ENCODE measurements at regions not wholly inside any gene's neighbourhood (a gene's known extent, or its start where the extent isn't known, plus 50 kb on each side); places are given as distances from the start of the nearest gene placed in this dataset.

DNA sequence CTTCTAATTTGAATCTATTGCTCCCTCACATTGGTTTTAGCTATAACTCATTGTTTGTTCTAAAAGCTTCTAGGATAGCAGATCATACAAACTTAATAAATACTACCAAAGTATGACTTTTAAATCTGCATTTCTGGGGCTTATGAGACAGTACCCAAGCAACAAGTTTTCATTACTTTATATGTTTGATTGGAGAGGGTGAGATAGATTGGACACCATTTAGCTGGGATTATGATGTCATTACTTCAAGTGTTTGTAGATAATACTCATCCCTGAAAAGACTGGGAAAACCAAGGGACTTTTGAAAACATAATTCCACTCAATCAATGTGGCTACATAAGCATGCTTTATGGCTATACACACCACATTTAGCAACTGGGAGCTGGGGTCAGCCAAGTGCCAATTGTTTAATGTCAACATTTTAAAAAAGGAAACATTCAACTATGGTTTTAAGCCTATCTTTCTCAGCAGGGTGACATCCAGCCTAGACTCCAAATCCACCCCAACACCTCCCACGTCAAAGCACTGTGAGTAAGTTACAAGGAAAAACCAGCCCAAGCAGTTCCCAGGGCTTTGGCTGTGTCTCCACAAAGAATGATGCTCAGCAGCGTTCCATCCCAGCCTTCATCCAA, 119.9 kb downstream of the ETAA1 start:
- Histone ChIP-seq H3K9me3 (ENCODE audit: low read length) (no peaks in the 10 kb centered on the region), H3F3A (ENCODE audit: insufficient read depth, low read length, poor library complexity, severe bottlenecking) (no peaks in the 10 kb centered on the region), H3K4me2 (ENCODE audit: low read length) (no peak overlapping the region), H3K27ac (ENCODE audit: low read length) (no peak overlapping the region), H3K9me2 (ENCODE audit: insufficient read depth, low read length) (no peaks in the 10 kb centered on the region), H2AFZ (ENCODE audit: low read depth, low read length) (no peak overlapping the region), H3K27me3 (ENCODE audit: insufficient read depth, low read depth, low read length) (no peaks in the 10 kb centered on the region), H4K20me1 (ENCODE audit: insufficient read depth) (no peaks in the 10 kb centered on the region), H3K79me2 (replicated peaks; ENCODE audit: insufficient read depth, low read length) (no peaks in the 10 kb centered on the region), H3K9ac (ENCODE audit: low read length) (no peak overlapping the region), H3K4me3 (ENCODE audit: low read length) (no peak overlapping the region), H3K36me3 (ENCODE audit: insufficient read depth, low read length) (no peaks in the 10 kb centered on the region)
- TF ChIP-seq POLR2AphosphoS5 (IDR thresholded peaks at IDR 0.05) (no peak), EP300 (conservative IDR thresholded peaks at IDR 0.05; ENCODE audit: poor library complexity, severe bottlenecking) (no peak), MXI1 (conservative IDR thresholded peaks at IDR 0.05; ENCODE audit: poor library complexity, severe bottlenecking) (no peak), SMC3 (conservative IDR thresholded peaks at IDR 0.05; ENCODE audit: poor library complexity) (no peak), RAD21 (conservative IDR thresholded peaks at IDR 0.05) (no peak), TAF1 (IDR thresholded peaks at IDR 0.05; ENCODE audit: low read depth) (no peak), EZH2 (IDR thresholded peaks at IDR 0.05; ENCODE audit: borderline replicate concordance, insufficient read depth, low read length, poor library complexity, severe bottlenecking) (no peak)
- TF ChIP-seq, protein P1, sequence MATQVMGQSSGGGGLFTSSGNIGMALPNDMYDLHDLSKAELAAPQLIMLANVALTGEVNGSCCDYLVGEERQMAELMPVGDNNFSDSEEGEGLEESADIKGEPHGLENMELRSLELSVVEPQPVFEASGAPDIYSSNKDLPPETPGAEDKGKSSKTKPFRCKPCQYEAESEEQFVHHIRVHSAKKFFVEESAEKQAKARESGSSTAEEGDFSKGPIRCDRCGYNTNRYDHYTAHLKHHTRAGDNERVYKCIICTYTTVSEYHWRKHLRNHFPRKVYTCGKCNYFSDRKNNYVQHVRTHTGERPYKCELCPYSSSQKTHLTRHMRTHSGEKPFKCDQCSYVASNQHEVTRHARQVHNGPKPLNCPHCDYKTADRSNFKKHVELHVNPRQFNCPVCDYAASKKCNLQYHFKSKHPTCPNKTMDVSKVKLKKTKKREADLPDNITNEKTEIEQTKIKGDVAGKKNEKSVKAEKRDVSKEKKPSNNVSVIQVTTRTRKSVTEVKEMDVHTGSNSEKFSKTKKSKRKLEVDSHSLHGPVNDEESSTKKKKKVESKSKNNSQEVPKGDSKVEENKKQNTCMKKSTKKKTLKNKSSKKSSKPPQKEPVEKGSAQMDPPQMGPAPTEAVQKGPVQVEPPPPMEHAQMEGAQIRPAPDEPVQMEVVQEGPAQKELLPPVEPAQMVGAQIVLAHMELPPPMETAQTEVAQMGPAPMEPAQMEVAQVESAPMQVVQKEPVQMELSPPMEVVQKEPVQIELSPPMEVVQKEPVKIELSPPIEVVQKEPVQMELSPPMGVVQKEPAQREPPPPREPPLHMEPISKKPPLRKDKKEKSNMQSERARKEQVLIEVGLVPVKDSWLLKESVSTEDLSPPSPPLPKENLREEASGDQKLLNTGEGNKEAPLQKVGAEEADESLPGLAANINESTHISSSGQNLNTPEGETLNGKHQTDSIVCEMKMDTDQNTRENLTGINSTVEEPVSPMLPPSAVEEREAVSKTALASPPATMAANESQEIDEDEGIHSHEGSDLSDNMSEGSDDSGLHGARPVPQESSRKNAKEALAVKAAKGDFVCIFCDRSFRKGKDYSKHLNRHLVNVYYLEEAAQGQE (IDR thresholded peaks at IDR 0.05; ENCODE audit: borderline replicate concordance): no peak
- TF ChIP-seq, protein P2, sequence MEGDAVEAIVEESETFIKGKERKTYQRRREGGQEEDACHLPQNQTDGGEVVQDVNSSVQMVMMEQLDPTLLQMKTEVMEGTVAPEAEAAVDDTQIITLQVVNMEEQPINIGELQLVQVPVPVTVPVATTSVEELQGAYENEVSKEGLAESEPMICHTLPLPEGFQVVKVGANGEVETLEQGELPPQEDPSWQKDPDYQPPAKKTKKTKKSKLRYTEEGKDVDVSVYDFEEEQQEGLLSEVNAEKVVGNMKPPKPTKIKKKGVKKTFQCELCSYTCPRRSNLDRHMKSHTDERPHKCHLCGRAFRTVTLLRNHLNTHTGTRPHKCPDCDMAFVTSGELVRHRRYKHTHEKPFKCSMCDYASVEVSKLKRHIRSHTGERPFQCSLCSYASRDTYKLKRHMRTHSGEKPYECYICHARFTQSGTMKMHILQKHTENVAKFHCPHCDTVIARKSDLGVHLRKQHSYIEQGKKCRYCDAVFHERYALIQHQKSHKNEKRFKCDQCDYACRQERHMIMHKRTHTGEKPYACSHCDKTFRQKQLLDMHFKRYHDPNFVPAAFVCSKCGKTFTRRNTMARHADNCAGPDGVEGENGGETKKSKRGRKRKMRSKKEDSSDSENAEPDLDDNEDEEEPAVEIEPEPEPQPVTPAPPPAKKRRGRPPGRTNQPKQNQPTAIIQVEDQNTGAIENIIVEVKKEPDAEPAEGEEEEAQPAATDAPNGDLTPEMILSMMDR (IDR thresholded peaks at IDR 0.05; ENCODE audit: poor library complexity, severe bottlenecking): no peak

DNA sequence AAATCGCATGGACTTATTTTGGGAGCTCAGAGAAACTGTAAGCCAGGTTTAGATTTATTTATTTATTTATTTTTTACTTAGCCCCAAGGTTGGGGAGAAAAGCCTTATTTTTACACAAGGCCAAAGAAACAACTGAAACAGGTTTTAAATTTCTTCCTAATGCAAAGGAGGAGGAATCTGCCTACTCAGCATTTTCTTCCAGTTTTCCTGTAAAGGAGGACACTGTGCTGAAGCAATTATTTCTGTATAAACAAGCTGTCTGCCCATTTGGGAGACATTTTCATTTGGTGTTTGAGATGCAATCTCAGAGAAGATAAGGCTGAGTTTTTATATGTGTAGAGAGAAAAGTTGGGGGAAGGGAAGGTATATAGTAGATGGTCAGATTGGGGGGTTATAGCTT, 125.0 kb downstream of the ETAA1 start:
- Histone ChIP-seq H3K27me3 (ENCODE audit: insufficient read depth, low read depth, low read length) (no peaks in the 10 kb centered on the region), H3K79me2 (replicated peaks; ENCODE audit: insufficient read depth, low read length) (no peaks in the 10 kb centered on the region), H2AFZ (ENCODE audit: low read depth, low read length) (no peak overlapping the region), H3K4me2 (ENCODE audit: low read length) (no peak overlapping the region), H3F3A (ENCODE audit: insufficient read depth, low read length, poor library complexity, severe bottlenecking) (no peaks in the 10 kb centered on the region), H3K27ac (ENCODE audit: low read length) (no peak overlapping the region), H3K9me3 (ENCODE audit: low read length) (no peaks in the 10 kb centered on the region), H3K4me3 (ENCODE audit: low read length) (no peak overlapping the region), H3K9ac (ENCODE audit: low read length) (no peak overlapping the region), H4K20me1 (ENCODE audit: insufficient read depth) (no peaks in the 10 kb centered on the region), H3K36me3 (ENCODE audit: insufficient read depth, low read length) (no peaks in the 10 kb centered on the region), H3K9me2 (ENCODE audit: insufficient read depth, low read length) (no peaks in the 10 kb centered on the region)
- TF ChIP-seq EZH2 (IDR thresholded peaks at IDR 0.05; ENCODE audit: borderline replicate concordance, insufficient read depth, low read length, poor library complexity, severe bottlenecking): no peak
- TF ChIP-seq RAD21 (conservative IDR thresholded peaks at IDR 0.05): no peak
- TF ChIP-seq EP300 (conservative IDR thresholded peaks at IDR 0.05; ENCODE audit: poor library complexity, severe bottlenecking): no peak
- TF ChIP-seq POLR2AphosphoS5 (IDR thresholded peaks at IDR 0.05): no peak
- no peak for TF ChIP-seq SMC3 (conservative IDR thresholded peaks at IDR 0.05; ENCODE audit: poor library complexity)
- no peak for TF ChIP-seq MXI1 (conservative IDR thresholded peaks at IDR 0.05; ENCODE audit: poor library complexity, severe bottlenecking)
- no peak for TF ChIP-seq TAF1 (IDR thresholded peaks at IDR 0.05; ENCODE audit: low read depth)

Data from neural cell (in vitro differentiated cells).